Activated CD4-positive, alpha-beta T cell treated with anti-CD3 and anti-CD28 coated beads, Interleukin-2, amount 10 ng/mL, durations not matched to agents 24 days and 14 days (primary cell): ENCODE measurements at regions not wholly inside any gene's neighbourhood (a gene's known extent, or its start where the extent isn't known, plus 50 kb on each side); places are given as distances from the start of the nearest gene placed in this dataset.

ENCODE experiments used
- DNase-seq: peaks from one replicate; pipeline ENCODE4 v3.0.0; 2022
- H3K27ac Mint-ChIP-seq: one replicate; pipeline ENCODE4 v1.8.0; 2022; ENCODE audit warnings: mild to moderate bottlenecking, mixed read lengths
- H3K27me3 Mint-ChIP-seq: one replicate; pipeline ENCODE4 v1.8.0; 2022; ENCODE audit warnings: mixed read lengths
- H3K36me3 Mint-ChIP-seq: one replicate; pipeline ENCODE4 v1.8.0; 2022; ENCODE audit warnings: low read depth, mild to moderate bottlenecking, mixed read lengths
- H3K4me1 Mint-ChIP-seq: one replicate; pipeline ENCODE4 v1.8.0; 2021; ENCODE audit warnings: mixed read lengths
- H3K4me3 Mint-ChIP-seq: one replicate; pipeline ENCODE4 v1.8.0; 2022; ENCODE audit warnings: mild to moderate bottlenecking, moderate library complexity, mixed read lengths
- H3K9me3 Mint-ChIP-seq: one replicate; pipeline ENCODE4 v1.8.0; 2021; ENCODE audit warnings: mixed read lengths
- intact Hi-C: fragments of 100-400 bp; cut with micrococcal nuclease; formaldehyde crosslinking; loops from one replicate; pipeline ENCODE4 v1.15.1; 2023

- H3K36me3 Mint-ChIP-seq: no peaks in the 10 kb centered on the region
- H3K4me1 Mint-ChIP-seq: no peaks in the 10 kb centered on the region
- no peak for DNase-seq
- intact Hi-C loops: no loop called here
- no peaks in the 10 kb centered on the region for H3K27me3 Mint-ChIP-seq
- no peak overlapping the region for H3K4me3 Mint-ChIP-seq
- H3K27ac Mint-ChIP-seq: no peak overlapping the region
- no peaks in the 10 kb centered on the region for H3K9me3 Mint-ChIP-seq
Observed at GRCh38 chr1:56160773-56161315, 418.5 kb downstream of the PLPP3 start.

DNA sequence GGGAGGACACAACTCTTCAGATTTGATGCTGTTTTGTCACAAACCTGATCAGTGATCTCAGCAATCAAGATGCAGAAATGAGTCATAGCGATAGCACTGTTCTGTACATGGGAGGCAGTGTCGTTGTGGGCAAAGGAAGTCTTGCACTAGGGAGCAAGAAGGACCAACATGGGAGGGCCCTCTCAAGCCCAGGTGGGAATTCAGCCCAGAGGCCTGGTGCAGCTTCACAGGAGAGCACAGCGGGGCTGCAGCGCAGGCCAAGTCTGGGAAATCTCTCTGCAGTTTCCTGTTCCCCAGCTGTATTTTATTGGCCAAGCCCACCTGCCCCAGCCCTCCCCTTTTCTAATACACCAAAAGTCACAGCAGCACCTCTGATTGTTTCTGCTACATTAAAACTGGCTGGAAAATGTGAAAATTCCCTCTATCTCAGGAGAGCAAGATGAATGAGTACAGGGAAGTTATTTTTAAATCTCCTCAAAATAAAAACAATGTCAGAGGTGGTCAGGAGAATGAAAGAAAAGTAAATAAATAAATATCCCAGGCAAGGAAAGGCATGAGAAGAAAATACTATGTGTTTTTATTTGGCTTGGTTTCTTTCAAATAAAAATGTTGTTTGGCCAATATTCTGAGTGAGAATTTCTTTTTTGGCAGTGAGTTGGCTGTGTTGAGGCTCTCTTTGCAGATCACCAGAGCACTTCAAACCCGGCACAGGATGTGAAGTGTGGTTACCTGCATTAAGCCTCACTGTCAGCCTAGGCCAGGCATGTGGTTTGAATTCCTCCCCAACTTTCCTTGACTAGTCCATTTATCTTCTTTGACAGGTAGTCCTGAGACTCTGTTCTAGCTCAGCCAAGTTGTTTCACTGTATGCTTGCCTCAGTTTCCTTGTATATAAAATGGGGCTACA is 422.1 kb downstream of the PLPP3 start:
- intact Hi-C loops: no loop called here
- DNase-seq: no peak
- H3K9me3 Mint-ChIP-seq: no peaks in the 10 kb centered on the region
- H3K27me3 Mint-ChIP-seq: no peaks in the 10 kb centered on the region
- no peak overlapping the region for H3K4me3 Mint-ChIP-seq
- H3K27ac Mint-ChIP-seq: no peak overlapping the region
- H3K4me1 Mint-ChIP-seq: no peaks in the 10 kb centered on the region
- H3K36me3 Mint-ChIP-seq: no peaks in the 10 kb centered on the region

- H3K4me1 Mint-ChIP-seq: no peaks in the 10 kb centered on the region
- H3K36me3 Mint-ChIP-seq: no peaks in the 10 kb centered on the region
- H3K27ac Mint-ChIP-seq: no peak overlapping the region
- no peaks in the 10 kb centered on the region for H3K9me3 Mint-ChIP-seq
- H3K27me3 Mint-ChIP-seq: no peaks in the 10 kb centered on the region
- DNase-seq: no peak
- intact Hi-C loops: no loop called here
- no peak overlapping the region for H3K4me3 Mint-ChIP-seq
Observed at GRCh38 chr1:56153276-56153675, 426.1 kb downstream of the PLPP3 start.

- intact Hi-C loops: no loop called here
- Mint-ChIP-seq H3K4me3 (no peak overlapping the region), H3K27me3 (no peaks in the 10 kb centered on the region), H3K4me1 (no peaks in the 10 kb centered on the region), H3K9me3 (no peaks in the 10 kb centered on the region), H3K36me3 (no peaks in the 10 kb centered on the region), H3K27ac (no peak overlapping the region)
- no peak for DNase-seq
Observed at GRCh38 chr1:56152635-56153034, 426.7 kb downstream of the PLPP3 start.

DNA sequence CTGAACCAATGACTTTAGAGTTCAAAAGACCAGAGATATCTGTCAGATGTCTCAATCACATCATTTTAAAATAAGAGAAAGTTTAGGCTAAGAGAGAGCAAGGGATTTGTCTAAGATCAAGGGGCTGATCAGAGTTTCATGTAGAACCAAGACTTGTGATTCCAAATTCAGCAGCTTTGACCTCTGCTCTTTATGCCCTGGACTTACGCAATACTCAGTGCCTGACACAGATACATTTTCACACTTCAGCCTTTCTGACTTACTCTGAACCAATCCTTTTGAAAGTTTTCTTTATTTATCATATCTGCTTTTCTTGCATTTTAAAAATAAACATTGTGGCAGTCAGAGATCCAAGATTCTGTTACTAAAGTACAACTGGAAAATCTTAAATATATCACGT is 428.0 kb downstream of the PLPP3 start:
- intact Hi-C loops: no loop called here
- no peaks in the 10 kb centered on the region for H3K4me1 Mint-ChIP-seq
- no peak for DNase-seq
- no peak overlapping the region for H3K4me3 Mint-ChIP-seq
- H3K9me3 Mint-ChIP-seq: no peaks in the 10 kb centered on the region
- H3K36me3 Mint-ChIP-seq: no peaks in the 10 kb centered on the region
- no peak overlapping the region for H3K27ac Mint-ChIP-seq
- no peaks in the 10 kb centered on the region for H3K27me3 Mint-ChIP-seq

DNA sequence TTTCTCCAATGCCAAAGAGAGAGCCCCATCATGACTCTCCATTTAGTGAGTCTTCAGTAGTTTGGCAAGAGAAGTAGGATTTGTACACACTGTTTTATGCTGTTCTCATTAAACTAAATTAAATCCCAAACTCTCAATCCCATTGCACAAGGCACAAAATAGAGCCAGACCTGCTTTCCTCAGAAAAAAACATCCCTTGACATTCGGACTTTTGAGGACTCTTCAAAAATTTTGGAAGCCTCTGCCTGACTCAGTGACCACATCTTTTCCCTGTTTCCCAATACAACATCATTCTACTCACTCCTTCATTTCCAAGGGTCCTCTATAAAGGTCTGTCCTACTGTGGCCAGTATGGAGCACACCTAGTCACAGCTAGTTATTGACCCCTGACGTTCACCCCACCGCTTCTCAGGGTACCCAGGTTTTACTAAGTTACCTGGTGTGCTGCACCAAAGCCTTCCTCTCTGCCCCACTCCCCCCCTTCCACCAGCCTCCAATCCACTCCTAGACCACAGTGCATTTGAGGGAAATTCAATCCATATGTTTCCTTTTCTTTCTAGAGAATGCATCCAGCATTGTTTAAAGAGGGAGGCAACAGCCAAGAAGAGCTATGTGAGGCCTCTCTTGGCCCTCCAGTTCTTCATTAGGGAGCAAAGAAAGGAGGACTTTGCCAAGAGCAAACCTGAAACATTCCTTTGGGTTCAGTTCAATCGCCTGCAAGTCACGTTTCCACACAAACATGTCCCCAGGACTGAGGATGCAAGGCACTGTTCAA is 428.7 kb downstream of the PLPP3 start:
- H3K36me3 Mint-ChIP-seq: no peaks in the 10 kb centered on the region
- intact Hi-C loops: no loop called here
- H3K27ac Mint-ChIP-seq: no peak overlapping the region
- no peaks in the 10 kb centered on the region for H3K27me3 Mint-ChIP-seq
- no peaks in the 10 kb centered on the region for H3K9me3 Mint-ChIP-seq
- H3K4me1 Mint-ChIP-seq: no peaks in the 10 kb centered on the region
- no peak overlapping the region for H3K4me3 Mint-ChIP-seq
- no peak for DNase-seq

- intact Hi-C loops: no loop called here
- Mint-ChIP-seq H3K9me3 (no peaks in the 10 kb centered on the region), H3K36me3 (no peaks in the 10 kb centered on the region), H3K4me1 (no peaks in the 10 kb centered on the region), H3K27me3 (no peaks in the 10 kb centered on the region), H3K27ac (no peak overlapping the region), H3K4me3 (no peak overlapping the region)
- DNase-seq: no peak
Observed at GRCh38 chr1:56149761-56150160, 429.6 kb downstream of the PLPP3 start.

DNA sequence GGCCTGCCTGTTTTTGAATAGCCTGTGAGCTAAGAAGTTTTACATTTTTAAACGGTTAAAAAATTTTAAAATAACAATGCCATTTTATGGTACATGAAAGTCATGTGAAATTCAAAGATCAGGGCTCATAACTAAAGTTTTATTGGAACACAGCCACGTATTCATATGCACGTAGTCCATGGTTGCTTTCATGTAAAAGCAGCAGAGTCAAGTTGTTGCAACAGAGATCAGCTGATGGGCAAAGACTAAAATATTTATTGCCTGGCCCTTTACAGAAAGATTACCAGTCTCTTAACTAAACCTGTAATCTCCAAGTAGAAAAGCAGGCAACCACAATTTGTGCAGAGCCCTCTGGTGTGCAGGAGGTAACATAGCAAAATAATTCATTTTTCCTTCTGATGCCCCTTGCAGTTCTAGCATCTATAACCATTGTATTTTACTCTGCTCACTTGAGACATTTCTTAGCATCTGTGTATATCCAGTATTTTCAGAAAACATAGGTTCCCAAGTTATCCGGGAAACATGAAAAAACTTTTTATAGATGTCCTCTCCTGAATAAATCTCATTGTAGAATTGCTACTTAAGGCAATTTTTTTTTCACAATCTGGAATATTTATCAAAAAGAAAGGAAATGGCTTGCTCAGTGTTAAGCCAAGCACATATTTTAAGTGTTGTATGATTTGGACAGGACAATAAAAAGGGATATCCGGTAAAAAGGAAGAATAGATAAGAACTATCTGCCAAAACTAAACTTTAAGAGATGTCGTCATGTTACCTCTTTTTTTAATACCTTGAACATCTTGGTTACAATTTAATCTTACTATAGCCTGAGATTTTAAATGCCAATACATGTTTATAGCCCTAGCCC is 430.8 kb downstream of the PLPP3 start:
- Mint-ChIP-seq H3K4me3 (no peak overlapping the region), H3K9me3 (no peaks in the 10 kb centered on the region), H3K36me3 (no peaks in the 10 kb centered on the region), H3K27me3 (no peaks in the 10 kb centered on the region), H3K27ac (no peak overlapping the region), H3K4me1 (no peaks in the 10 kb centered on the region)
- intact Hi-C loops: no loop called here
- no peak for DNase-seq

- H3K4me3 Mint-ChIP-seq: no peak overlapping the region
- no peaks in the 10 kb centered on the region for H3K4me1 Mint-ChIP-seq
Observed at GRCh38 chr1:56147459-56147858, 431.9 kb downstream of the PLPP3 start.

GRCh38 chr1:56147034-56147433 is 432.3 kb downstream of the PLPP3 start:
- Mint-ChIP-seq H3K36me3 (no peaks in the 10 kb centered on the region), H3K4me1 (no peaks in the 10 kb centered on the region), H3K27me3 (no peaks in the 10 kb centered on the region), H3K4me3 (no peak overlapping the region), H3K27ac (no peak overlapping the region), H3K9me3 (no peaks in the 10 kb centered on the region)
- intact Hi-C loops: no loop called here
- no peak for DNase-seq

More at GRCh38 chr1:56147459-56147858, 431.9 kb downstream of the PLPP3 start:
- intact Hi-C loops: no loop called here
- Mint-ChIP-seq H3K27me3 (no peaks in the 10 kb centered on the region), H3K27ac (no peak overlapping the region), H3K36me3 (no peaks in the 10 kb centered on the region), H3K9me3 (no peaks in the 10 kb centered on the region)
- DNase-seq: no peak

DNA sequence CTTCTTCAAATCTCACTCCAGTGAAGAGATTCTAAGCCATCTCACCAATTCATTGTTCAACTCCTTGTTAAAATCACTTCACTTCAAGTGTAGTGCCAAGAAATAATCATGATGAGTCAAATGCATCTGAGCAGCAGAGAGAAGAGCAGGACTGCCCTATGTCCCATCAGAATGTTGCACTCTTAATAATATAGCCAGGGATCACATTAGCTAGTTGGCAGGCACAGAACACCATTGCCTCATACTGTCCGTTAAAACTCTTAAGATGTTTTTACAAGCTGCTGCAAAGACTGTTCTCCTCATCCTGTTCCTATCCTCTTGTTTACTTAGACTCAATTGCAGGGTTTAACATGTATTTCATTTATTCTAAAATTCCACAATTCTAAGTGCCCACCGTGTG is 432.9 kb downstream of the PLPP3 start:
- Mint-ChIP-seq H3K9me3 (no peaks in the 10 kb centered on the region), H3K4me3 (no peak overlapping the region), H3K4me1 (no peaks in the 10 kb centered on the region), H3K27ac (no peak overlapping the region), H3K36me3 (no peaks in the 10 kb centered on the region), H3K27me3 (no peaks in the 10 kb centered on the region)
- intact Hi-C loops: no loop called here
- DNase-seq: no peak

DNA sequence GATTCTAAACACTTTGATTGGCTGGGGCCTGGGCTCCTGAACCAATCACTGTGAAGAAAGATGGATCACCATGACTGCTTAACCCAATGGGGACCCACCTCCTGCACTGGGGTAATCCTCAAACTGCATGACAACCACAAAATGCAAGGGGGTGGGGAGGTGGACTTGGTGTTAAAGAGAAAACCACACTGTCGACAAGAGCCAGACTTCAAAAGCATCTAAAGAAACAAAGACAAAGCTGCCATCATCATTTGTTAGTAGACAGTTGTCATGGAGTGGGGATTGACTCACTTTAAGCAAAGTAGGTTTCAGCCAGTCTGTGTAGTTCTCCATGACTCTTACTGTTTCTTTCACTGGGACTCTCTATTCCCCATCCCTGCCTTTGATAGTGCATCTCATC is 433.8 kb downstream of the PLPP3 start:
- intact Hi-C loops: no loop called here
- no peak overlapping the region for H3K27ac Mint-ChIP-seq
- no peaks in the 10 kb centered on the region for H3K36me3 Mint-ChIP-seq
- no peak for DNase-seq
- H3K27me3 Mint-ChIP-seq: no peaks in the 10 kb centered on the region
- no peak overlapping the region for H3K4me3 Mint-ChIP-seq
- H3K9me3 Mint-ChIP-seq: no peaks in the 10 kb centered on the region
- H3K4me1 Mint-ChIP-seq: no peaks in the 10 kb centered on the region

DNA sequence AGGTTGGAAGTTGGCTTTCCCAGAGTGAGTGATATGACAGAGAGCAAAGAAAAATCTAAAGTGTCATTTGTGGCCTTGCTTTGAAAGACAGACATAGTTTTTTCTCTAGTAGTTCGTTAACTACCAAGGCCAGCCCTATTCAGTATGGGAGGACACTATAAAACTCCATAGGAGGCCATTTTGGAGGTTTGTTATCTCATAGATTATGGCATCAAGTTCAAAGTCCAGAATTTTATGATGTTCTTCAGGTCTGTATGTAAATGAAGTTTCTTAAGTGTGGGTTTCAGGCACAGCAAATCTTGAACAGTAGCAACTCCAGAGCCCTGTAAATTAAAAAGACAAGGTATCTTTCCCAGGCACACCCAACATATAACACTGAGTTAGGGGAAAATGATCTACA is 437.1 kb downstream of the PLPP3 start:
- Mint-ChIP-seq H3K36me3 (no peaks in the 10 kb centered on the region), H3K4me1 (no peaks in the 10 kb centered on the region), H3K9me3 (no peaks in the 10 kb centered on the region), H3K27me3 (no peaks in the 10 kb centered on the region), H3K27ac (no peak overlapping the region), H3K4me3 (no peak overlapping the region)
- intact Hi-C loops: no loop called here
- DNase-seq: no peak
